HG02610 (cell line): ENCODE measurements at regions not wholly inside any gene's neighbourhood (a gene's known extent, or its start where the extent isn't known, plus 50 kb on each side); places are given as distances from the start of the nearest gene placed in this dataset.

Source experiments
- ATAC-seq: cut with Tn5 transposase; IDR thresholded peaks from one replicate; pipeline ENCODE4 v1.9.1; 2021; ENCODE audit warnings: mild to moderate bottlenecking, moderate library complexity; ENCODE audit not compliant: unreplicated experiment

GRCh38 chr4:123496421-123496820 lies 99.8 kb downstream of the SPRY1 start:
- no peak for ATAC-seq

DNA sequence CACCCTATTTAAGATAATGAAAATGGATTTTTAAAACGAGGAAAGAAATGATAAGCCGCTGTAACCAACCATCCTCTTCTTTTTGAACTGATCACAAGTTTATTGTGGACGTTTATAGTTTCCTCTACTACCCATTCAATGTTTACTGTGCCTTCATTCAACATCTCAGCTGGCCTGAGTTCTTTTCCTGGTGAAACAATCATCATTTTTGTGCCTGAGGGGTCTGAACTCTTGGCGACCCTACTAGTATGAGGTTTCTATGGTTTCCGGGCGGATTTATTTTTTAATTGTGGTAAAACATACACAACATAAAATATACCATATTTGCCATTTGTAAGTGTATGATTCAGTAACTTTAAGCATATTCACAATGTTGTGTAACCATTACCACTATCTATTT lies 100.7 kb downstream of the SPRY1 start:
- no peak for ATAC-seq

GRCh38 chr4:123501733-123502132 lies 105.1 kb downstream of the SPRY1 start:
- ATAC-seq: no peak

- no peak for ATAC-seq
Measured at GRCh38 chr4:123503698-123504363, 107.2 kb downstream of the SPRY1 start.

GRCh38 chr4:123505095-123506010 lies 108.8 kb downstream of the SPRY1 start:
- no peak for ATAC-seq

GRCh38 chr4:123506011-123506695 lies 109.6 kb downstream of the SPRY1 start:
- no peak for ATAC-seq

DNA sequence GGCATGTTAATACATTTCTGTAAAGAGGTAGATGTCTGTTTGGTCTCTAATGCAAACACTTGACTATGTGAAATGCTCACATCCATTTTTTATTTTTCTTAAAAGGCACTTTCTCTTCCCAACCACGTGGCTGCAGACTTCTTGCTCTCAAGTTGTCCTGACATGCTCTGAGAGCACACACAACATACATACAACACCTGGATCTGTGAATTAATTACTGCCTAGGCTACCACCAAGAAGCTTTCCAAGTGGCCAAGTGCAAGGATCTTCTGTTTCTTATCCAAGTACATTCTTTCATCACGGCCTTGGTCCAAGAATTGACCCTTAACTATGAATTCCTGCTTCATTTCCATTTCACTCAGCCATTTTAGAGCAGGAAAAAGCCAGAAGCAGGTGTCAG lies 110.8 kb downstream of the SPRY1 start:
- no peak for ATAC-seq

DNA sequence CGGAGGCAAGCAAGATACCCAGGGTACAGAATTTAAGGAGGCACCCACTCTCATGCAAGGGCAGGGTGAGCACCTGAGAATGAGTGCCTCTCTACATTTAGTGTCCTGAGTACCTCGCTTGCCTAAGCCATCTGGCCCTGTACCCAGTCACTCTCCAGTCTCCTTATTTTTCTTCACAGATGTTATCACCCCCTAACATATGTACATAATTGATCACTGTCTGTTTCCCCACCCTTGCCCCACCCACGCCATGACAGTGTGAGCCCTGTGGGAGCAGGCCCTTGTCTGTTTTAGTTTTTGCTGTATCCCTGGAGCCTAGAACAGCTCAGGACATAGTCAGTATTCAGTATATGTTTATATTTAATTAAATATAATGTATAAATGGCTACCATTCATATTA lies 113.6 kb downstream of the SPRY1 start:
- ATAC-seq: no peak

DNA sequence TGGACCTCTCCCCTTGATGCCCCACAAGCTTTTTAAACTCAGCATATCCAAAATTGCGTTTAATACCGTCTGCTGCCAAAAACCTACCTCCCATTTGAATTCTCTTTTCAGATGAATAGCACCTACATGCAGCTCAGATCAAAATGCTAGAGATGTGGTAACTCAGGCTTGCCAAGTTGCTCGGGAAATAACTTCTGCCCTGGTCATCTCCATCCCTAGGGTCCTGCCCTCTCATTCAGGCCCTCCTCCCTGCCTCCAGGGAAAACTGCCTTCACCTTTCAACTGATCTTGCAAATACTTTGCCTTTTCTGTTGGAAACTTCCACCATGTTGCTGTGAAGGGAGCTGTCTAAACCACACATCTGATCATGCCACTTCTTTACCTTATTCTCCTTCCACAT lies 114.1 kb downstream of the SPRY1 start:
- no peak for ATAC-seq

DNA sequence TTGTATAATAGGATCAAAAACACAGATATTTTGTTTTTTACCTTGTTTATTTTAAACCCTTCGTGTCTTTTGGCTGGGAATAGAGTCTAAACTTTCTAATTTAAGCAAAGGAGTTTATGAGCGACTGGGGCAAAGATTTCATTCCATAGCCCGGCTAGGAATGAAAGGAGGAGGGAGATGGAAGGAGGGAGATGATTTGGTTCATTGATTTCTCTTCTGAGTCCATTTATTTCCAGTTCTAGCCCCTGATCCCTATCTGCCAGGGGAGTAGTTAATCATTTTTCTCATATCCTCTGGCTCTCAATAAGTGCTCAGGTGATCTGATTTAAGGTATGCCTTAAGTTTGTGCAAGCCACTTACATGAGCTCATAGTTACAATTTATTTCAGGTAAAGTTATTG lies 120.0 kb downstream of the SPRY1 start:
- ATAC-seq: no peak

DNA sequence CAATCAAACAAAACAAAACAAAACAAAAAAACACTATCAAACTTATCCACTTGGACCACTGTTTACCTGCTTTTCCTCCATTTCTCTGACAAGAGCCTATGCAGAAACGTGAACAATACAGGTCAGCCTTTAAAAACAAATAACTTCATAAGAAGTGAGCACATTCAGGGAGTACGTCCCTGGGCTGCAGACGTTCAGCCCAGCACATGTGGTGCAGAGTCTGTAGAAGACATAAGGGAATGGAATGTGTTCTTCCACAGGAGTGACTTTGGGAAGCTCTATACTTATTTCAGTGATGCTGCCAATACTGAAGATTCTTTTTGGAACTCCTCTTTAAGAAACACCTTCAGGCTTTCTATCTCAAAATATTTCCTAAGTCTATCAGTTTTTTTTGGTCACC lies 120.6 kb downstream of the SPRY1 start:
- no peak for ATAC-seq

- no peak for ATAC-seq
Measured at GRCh38 chr4:123517971-123518370, 121.4 kb downstream of the SPRY1 start.

- no peak for ATAC-seq
Measured at GRCh38 chr4:123520325-123520724, 123.7 kb downstream of the SPRY1 start.

GRCh38 chr4:123522081-123522480 lies 125.5 kb downstream of the SPRY1 start:
- ATAC-seq: no peak

DNA sequence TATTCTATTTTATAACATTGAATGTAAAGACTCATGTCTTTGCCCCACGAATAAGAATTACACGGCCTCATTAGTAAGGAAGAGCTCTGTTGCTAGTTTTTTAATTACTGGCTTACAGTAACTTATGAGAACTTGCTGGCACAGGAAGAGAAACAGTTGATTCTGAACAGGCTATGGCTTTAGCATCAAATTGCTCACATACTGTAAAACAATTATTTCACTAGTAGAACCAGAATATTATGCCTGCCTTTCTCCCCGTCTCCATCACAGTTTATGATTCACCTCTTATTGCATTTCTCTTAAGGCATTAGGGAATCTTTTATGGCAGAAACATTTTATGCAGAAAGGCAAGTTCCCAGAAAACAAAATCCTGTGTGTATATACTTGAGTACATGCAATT lies 126.1 kb downstream of the SPRY1 start:
- no peak for ATAC-seq

DNA sequence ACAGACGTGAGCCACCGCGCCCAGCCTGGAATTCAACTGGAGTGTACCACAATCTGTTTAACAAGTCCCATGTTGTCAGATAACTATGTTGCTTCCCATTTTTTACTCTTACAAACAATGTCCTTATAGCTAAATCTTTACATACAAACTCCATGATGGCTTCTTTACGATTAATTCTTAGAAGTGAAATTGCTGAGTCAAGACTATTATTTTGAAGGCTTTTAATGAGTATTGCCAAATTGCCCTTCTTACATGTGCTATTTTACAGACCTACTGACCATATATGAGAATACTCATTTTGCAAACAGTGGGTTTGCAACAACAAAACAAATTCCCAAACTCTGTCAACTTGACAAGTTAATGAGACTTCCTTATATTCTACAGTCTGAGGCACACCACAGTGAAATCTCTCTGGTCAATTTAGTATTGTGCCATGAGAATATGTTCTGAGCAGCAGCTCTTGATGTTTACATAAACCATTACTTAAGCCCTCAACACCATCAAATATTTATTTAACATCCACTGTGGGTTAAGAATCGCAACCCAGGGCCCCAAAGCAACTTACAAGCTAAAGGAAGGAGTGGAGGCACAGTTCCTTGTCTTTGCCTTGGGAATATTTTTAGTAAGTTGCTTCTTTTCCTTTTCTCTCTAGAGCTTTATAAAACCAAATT lies 128.5 kb downstream of the SPRY1 start:
- no peak for ATAC-seq

DNA sequence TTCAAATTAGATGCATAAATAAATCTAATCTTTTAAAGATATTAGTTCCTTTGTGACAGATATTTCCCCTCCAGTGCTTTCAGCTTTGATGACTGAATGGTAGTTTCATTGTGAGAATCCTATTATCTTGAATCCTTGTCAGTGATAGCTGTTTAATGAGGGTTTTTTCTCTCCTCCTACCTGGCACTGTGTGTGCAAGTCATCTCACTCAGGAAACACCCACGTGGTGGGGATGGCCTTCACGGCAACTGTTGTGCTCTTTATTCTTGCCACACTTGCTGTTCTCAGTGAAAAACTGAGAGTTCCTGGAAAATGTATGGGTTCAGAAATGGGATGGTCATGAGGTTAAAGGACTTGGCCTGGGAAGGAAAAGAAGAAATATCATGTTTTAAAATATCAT lies 129.9 kb downstream of the SPRY1 start:
- ATAC-seq: no peak

GRCh38 chr4:123528501-123529277 lies 132.1 kb downstream of the SPRY1 start:
- no peak for ATAC-seq

- no peak for ATAC-seq
Measured at GRCh38 chr4:123529278-123529568, 132.6 kb downstream of the SPRY1 start.

GRCh38 chr4:123530357-123530756 lies 133.8 kb downstream of the SPRY1 start:
- ATAC-seq: no peak
